Activated CD8-positive, alpha-beta memory T cell treated with anti-CD3 and anti-CD28 coated beads, Interleukin-2, amount 50 U/mL, for 4 hours (primary cell): ENCODE measurements at regions not wholly inside any gene's neighbourhood (a gene's known extent, or its start where the extent isn't known, plus 50 kb on each side); places are given as distances from the start of the nearest gene placed in this dataset.
"Not testable (repeated sequence)": the region's sequence is repeated elsewhere in the genome, so short reads cannot be mapped to it uniquely, and the experiment has no call there.

ENCODE experiments used
- DNase-seq: peaks from one replicate; pipeline ENCODE4 v3.0.0-alpha.2; 2020

DNA sequence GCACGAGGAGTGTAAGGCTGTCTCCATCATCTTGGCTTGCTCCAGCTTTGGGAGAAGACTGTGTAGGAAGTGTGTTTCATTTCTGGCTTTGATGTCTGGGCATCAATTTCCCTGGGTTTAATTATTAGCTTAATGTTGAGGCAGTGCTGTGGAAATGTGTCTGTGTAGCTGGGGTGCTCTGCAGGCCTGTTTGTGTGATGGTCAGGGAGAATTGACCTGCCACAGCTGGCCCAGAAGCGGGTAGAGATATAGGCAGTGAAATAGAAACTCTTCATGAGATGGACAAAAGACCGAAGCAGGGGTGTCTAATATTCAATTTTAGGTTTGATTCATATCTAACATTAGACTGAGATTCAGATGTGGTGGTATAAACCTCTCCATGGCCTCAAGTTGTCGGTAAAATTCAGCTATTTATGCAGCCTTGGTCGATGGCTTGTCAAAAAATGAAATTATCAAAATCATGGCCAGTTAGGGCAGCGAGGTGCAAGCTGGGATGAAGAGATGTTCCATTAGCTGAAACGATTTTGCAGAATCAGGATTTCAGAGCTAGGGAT is 95.3 kb upstream of the SNX9 start:
- no peak for DNase-seq

DNA sequence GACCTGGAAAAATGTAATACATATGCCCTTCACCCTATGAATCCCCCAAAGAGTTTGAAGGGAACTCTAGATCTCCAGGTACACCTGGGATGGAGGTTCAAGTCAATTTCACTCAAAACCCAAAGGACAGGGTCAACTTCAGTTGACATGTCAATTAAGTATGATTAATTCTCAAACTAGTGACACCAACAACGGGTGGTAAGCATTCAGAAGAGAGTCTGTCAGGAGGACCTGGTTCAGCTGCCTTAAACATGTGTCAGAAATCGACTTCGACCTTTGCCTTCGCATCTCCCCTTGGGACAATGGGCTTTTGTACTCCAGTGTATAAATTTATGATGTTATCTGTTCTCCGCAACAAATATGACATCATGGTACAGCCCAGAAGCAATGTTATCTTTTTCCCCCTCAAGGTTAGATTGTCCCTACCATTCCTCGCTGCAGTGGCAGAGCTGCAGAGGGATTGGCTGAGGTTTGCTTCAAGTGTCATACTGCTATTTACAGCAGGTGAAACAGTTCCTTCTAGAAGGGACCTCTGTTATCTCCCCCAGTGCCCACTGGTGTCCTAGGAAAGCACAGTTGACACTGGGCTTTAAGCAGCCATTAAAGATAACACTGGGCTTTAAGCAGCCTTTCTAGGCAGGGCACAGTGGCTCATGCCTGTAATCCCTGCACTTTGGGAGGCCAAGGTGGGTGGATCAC is 94.7 kb upstream of the SNX9 start:
- DNase-seq = no peak

DNA sequence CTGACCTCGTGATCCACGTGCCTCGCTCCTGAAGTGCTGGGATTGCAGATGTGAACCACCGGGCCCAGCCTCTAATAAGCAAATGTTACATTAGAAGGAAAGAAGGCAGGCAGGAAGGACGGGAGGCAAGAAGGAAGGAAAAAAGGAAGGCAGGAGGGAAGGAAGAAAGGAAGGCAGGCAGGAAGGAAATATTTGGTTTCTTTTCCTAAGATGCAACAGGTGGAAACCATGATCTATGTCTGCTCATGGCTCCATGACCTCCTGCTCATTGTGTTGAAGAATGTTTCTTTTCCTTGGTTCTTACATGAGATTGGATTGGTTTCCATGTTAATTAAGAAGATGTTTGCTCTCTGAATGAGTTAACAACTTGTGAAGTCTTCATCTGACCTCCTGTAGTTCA is 91.8 kb upstream of the SNX9 start:
- no peak for DNase-seq

DNA sequence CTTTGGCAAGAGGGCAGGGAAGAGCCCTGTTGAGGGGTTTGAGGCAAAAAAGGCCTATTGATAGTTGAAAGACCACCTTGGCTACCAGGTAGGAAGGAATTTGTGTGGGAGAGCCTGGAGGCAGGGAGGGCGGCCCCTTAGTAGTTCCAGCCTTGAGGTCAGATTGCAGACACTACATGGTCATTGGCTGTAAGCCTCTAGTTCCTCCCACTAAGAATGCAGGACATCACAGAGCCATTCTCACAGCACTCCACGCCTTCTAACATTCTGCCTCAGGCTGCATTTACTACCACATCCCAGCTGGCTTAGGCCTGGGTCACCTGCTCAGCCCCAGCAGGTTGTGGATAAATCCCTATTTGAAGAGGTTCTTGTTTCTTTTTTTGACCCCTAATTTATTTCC is 91.0 kb upstream of the SNX9 start:
- DNase-seq = no peak

DNA sequence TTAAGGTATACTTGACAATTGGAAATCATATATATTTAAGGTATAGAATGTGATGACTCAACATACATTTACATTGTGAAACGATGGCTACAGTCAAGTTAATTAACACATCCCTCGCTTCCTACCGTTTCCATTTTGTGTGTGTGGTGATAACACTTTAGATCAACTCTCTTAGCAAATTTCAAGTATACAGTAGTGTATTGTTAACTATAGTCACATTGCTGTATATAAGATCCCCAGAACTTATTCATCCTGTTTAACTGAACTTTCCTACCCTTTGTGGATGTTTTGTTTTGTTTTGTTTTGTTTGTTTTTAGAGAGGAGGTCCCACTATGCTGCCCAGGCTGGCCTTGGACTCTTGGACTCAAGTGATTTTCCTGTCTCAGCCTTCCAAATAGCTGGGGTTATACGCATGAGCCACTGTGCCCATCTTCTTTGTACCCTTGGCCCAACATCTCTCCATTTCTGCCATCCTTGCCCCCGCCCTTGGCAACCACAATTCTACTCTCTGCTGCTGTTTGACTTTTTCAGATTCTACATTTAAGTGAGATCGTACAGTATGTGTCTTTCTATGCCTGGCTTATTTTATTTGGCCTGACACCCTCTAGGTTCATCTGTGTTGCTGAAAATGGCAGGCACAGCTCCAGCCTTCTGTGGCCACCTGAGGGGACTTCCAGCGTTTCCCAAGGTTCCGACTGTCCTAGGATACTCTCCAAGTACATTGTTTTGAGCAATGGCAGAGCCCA is 90.5 kb upstream of the SNX9 start:
- DNase-seq = no peak

DNA sequence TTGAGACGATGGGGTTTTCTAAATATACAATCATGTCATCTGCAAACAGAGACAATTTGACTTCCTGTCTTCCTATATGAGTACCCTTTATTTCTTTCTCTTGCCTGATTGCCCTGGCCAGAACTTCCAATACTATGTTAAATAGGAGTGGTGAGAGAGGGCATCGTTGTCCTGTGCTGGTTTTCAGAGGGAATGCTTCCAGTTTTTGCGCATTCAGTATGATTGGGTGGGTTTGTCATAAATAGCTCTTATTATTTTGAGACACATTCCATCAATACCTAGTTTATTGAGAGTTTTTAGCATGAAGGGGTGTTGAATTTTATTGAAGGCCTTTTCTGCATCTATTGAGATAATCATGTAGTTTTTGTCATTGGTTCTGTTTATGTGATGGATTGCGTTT is 86.5 kb upstream of the SNX9 start:
- DNase-seq = not testable (repeated sequence)

DNA sequence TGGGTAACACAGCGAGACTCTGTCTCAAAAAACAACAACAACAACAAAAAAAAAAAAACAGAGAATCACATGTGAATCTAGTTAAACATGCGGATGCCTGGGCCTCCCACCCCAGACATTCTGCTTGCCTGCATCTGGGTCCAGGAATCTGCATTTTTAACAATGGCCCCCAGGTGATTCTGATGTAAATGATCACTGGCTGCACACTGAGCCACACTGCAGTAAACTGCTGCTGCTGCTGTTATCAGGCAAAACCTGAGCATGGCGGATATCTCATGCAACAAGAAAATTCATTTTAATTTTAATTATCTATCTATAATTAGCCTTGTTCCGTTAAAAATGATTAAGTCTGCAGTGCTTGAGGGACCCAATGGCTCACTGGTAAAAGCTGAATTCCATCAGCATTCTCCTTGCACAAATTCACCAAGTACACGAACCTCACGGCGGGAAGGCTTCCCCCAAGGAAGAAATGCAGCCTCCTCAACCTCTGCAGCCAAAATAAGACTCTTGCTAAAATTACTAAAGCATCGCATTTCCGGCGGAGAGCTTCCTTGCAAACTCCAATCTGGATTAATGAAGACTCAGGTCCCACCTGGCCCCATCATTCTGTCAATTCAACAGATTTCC is 81.6 kb upstream of the SNX9 start:
- DNase-seq = no peak

DNA sequence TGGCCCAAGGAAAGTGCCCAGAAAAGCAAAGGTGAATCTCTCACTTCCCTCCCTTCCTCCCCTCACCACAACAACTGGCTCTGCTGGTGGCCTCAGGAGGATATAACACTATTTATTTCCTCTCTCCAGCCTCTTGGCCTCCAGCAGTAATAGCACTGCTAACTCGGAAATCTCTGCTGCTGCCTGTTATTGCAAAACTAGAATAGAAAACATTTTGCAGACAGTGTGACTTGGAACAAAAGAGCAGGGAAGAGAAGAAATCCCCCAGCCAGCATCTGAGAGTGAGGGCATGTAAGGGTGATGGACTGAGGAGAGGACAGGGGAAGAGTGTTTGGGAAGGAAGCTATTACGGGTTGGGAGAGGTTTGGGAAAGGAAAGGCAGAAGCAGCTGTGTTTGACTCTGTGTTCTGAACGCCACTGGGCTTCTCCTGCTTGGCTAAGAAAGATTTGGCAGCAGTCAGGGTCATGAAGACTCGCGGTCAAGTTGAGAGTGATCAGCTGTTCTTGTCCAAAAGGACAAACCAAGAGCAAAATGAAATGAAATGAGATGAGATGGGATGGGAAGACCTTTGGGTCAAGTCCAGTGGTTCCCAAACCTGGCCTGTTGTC is 81.0 kb upstream of the SNX9 start:
- DNase-seq = no peak

DNA sequence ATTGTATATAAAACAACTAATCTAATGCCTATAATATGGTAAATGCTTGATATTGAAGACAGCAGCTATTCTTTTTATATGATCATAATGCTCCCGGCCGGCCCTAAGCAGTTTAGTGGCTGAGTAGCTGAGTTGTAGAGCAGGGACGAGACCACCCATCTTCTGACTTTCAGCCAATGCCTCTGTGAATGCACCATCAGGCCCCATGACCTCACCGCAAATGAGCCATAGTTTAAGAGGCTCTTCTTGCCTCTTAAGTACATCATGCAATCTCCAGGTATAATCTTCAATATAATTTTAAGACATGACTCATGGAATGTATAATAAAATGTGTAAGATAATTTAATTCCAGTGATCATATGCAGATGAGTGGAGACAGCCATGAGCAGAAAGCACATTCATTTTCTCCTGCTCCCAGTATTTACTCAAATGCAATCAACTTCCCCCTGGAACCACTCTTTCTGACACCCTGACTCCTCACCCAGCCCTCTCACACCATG is 78.9 kb upstream of the SNX9 start:
- DNase-seq = no peak

DNA sequence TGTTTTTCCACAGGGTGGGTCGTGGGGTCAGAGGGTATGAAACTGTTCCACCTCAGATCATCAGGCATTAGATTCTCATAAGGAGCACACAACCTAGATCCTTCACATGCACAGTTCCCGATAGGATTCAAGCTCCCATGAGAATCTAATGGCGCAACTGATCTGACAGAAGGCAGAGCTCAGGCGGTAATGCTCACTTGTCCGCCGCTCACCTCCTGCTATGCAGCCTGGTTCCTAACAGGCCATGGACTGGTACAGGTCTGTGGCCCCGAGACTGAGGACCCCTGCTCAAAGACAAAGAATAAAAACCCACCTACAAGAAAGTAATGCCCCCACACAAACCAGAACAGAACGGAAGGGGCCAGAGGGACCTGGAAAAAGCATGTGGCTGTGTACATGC is 76.1 kb upstream of the SNX9 start:
- no peak for DNase-seq

DNA sequence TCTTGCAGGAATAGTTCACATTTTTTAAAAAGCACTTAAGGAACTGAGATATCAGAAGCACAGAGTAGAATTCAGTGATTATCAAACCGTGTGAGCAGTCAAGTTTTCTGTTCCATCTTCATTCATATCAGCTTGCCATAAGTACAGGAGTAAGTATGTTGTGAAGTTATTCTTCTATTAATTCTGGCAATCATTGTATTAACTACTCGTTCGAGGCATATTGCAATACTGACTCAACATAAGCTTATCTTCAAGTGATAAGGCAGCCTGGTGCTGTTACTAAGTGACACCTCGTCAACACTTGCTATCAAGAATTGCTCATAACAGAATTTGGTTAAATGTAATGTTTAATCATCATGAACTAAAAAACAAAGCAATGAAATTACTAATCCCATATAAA is 75.7 kb upstream of the SNX9 start:
- DNase-seq = no peak

DNA sequence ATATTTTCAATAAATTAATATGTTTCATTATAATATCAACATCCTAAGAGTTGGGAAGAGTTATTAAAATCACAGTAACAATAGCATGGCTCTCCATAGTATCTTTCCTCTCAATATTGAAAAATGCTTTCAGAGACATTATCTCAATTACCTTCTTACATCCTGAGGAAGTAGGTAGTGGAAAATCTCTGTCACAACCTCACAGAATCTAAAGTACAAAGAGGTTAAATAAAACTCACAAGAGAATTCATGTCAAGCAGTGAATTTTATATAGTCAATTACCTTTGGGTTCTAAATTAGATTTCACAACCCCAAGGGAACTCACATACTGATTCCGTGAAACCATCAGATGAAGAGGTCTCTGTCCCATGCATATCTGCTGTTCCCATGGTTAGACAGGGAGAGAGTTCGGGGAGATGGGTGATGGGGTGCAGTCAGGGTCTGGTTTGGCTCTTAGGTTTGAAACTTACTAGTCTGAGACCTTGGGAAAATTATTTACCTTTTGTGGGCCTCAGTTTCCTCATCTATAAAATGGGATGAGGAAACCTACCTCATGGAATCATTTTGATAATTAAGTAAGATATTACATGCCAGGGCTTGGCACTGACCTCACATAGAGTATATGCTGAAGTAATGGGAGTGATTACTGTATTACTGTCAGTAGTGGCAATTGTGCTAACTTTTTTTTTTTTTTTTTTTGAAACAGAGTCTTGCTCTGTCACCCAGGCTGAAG is 74.0 kb upstream of the SNX9 start:
- DNase-seq = no peak

DNA sequence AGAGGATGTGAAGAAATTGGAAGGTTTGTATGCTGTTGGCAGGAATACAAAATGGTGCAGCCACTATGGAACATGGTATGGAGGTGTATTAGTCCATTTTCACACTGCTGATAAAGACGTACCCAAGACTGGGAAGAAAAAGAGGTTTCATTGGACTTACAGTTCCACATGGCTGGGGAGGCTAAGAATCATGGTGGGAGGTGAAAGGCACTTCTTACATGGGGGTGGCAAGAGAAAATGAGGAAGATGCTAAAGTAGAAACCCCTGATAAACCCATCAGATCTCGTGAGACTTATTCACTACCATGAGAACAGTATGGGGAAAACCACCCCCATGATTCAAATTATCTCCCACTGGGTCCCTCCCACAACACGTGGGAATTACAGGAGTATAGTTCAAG is 72.1 kb upstream of the SNX9 start:
- DNase-seq = not testable (repeated sequence)

DNA sequence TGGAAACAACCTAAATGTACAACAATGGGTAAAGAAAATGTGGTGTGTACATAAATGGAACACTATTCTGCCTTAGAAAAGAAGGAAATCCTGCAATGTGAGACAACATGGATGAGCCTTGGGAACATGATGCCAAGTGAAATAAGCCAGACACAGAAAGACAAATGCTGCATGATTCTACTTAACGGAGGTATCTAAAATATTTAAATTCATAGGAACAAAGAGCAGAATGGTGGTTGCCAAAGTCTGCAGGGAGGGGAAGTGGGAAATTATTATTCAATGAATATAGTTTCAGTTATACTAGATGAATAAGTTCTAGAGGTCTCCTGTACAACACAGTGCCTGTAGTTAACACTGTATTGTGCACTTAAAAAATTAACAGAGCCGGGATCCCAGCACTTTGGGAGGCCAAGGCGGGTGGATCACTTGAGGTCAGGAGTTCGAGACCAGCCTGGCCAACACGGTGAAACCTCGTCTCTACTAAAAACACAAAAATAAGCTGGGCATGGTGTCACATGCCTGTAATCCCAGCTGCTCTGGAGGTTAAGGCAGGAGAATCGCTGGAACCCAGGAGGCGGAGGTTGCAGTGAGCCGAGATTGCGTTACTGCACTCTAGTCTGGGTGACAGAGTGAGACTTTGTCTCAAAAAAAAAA is 71.4 kb upstream of the SNX9 start:
- no peak for DNase-seq

DNA sequence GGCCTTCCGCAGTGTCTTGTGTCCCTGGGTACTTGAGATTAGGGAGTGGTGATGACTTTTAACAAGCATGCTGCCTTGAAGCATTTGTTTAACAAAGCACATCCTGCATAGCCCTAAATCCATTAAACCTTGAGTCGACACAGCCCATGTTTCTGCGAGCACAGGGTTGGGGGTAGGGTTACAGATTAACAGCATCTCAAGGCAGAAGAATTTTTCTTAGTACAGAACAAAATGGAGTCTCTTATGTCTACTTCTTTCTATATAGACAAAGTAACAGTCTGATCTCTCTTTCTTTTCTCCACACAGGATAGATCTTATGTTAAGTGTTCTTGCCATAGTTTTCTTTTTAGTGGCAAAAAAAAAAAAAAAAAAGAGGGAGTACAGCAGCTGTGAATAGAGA is 70.2 kb upstream of the SNX9 start:
- not testable (repeated sequence) for DNase-seq

DNA sequence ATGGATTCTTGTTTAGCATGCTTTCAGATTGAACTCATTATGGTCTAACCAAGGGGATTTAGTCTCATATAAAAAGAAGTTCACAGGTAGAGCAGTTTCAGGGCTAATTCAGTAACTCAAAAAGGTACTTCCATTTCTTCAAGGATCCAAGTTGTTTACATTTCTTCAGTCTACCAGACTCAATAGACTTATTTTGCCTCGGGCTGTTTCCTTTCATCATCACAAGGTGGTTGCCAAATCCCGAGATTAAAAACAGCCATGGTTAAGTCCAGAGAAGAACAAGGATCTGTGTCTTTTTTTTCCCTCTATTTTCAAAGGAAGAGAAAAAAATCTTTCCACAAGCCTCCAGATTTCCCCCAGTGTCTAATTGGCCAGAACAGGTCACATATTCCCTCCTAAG is 69.8 kb upstream of the SNX9 start:
- DNase-seq = no peak

DNA sequence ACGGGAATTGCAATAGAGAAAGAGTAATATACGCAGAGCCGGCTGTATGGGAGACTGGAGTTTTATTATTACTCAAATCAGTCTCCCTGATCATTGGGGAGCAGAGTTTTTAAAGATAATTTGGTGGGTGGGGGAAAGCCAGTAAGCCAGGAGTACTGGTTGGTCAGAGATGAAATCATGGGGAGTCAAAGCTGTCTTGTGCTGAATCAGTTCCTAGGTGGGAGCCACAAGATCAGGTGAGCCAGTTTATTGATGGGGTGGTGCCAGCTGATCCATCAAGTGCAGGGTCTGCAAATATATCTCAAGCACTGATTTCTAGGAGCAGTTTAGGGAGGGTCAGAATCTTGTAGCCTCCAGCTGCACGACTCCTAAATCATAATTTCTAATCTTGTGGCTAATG is 69.2 kb upstream of the SNX9 start:
- DNase-seq = not testable (repeated sequence)

DNA sequence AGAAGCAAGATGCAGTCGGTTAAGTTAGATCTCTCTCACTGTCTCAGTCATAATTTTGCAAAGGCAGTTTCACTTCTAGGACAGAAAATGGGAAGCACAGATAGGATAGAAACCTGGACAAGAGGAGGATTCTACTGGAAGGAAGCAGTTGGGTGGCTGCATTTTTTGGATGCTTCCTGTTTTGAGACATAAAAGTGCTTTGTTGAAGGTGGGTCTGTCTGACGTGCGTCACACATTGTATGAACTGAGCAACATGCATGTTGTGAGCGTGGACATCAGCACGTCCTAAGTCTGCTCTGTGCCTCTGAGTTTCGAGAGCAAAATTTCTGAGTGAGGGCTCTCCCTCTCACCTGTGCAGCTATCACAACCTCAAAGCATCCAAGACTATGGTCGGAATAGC is 68.7 kb upstream of the SNX9 start:
- no peak for DNase-seq

DNA sequence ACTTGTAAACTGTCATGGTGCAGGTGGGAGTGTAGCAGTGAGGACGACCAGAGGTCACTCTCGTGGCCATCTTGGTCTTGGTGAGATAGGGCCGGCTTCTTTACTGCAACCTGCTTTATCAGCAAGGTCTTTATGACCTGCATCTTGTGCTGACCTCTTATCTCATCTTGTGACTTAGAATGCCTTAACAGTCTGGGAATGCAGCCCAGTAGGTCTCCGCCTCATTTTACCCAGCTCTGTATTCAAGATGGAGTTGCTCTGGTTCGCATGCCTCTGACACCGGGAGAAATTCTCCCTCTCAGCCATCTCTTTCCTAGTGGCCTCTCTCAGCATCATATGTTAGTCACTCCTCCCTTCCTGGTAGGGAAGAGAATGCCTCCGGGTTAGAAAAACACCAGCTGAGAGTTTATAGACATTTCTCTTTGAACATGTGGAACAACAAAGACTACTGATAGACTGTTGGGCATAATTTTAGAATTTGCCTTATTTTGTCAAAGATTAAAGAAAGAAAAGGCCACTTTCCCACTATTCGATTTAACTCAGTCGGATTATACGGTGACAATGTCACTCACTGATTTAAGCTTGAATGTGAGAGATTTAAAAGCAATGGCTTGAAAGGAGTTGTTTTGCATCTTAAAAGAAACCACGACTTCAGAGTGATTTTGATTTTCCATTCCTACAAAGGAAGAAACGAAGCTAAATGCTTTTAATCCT is 67.9 kb upstream of the SNX9 start:
- DNase-seq = no peak

DNA sequence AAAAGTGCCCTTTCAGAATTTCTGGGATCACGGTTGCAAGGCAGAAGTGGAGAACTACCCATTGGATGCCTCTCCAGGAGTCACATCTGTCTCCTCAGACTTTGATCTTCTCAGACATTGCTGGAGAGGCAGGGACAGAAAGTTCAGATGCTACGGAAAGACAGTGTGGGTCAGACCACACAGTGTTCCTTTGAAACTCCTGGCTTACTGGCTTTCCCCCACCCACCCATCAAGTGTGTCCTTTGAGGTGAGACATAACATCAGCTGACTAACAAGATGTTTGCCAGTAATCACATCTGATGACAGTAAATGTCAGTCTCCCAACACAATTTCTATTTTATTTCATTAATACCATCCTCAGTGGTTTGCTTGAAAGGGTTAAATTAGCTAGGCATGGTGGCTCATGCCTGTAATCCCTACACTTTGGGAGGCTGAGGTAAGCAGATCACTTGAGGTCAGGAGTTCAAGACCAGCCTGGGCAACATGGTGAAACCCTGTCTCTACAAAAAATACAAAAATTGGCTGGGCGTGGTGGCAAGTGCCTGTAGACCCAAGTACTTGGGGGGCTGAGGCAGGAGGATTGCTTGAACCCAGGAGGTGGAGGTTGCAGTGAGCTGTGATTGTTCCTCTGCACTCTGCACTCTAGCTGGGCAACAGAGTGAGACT is 67.2 kb upstream of the SNX9 start:
- peak; percentile 67 for DNase-seq
